BJ (cell line): ENCODE measurements at regions not wholly inside any gene's neighbourhood (a gene's known extent, or its start where the extent isn't known, plus 50 kb on each side); places are given as distances from the start of the nearest gene placed in this dataset.

Experiments
- CTCF ChIA-PET: fragments of 350-600 bp; formaldehyde crosslinking; extraction: SDS; loops from one replicate; lab custom pipeline; 2021; ENCODE audit warnings: antibody characterized with exemption, inconsistent platforms; lab: Yijun Ruan, JAX
- POLR2A ChIA-PET: fragments of 300-600 bp; sonication (Branson Sonifier 250); formaldehyde crosslinking; extraction: SDS; loops from one replicate; lab custom pipeline; 2021; ENCODE audit warnings: antibody characterized with exemption; lab: Charles Lee
- DNase-seq: peaks from one replicate; pipeline ENCODE4 v3.0.0-alpha.2; 2011; ENCODE audit warnings: low read depth
- H3K27me3 ChIP-seq: 2 replicates; pipeline ENCODE4 v1.6.0; 2011; ENCODE audit warnings: low read length; ENCODE audit not compliant: control insufficient read depth, insufficient read depth
- H3K36me3 ChIP-seq: 2 replicates; pipeline ENCODE4 v1.5.1; 2011; ENCODE audit warnings: low read length; ENCODE audit not compliant: control insufficient read depth, insufficient read depth
- H3K4me3 ChIP-seq: 2 replicates; pipeline ENCODE4 v1.5.1; 2011; ENCODE audit warnings: low read depth, mild to moderate bottlenecking, control low read depth, low read length
- CTCF ChIP-seq: IDR thresholded peaks from 2 replicates; pipeline ENCODE4 v1.5.1; 2011; ENCODE audit warnings: low read depth, mild to moderate bottlenecking, control low read depth, inconsistent platforms, low read length, moderate library complexity; ENCODE audit not compliant: insufficient read depth

GRCh38 chr2:71856773-71857525 lies 290.7 kb downstream of the CYP26B1 start:
- H3K4me3 ChIP-seq, result no peak overlapping the region
- TF ChIP-seq CTCF, result no peak
- no peak for DNase-seq
- ChIA-PET CTCF (interaction anchor here (0.6 kb wide), 1 partner anchor 85 kb away, joined by 3 read pairs; no protein-coding TSS in a partner anchor), POLR2A (no interaction called here)
- peaks cover 12% of the 10 kb centered on the region for H3K27me3 ChIP-seq
- H3K36me3 ChIP-seq, result no peaks in the 10 kb centered on the region

- Histone ChIP-seq H3K27me3 (peaks cover 12% of the 10 kb centered on the region), H3K36me3 (no peaks in the 10 kb centered on the region), H3K4me3 (no peak overlapping the region)
- TF ChIP-seq CTCF, result no peak
- POLR2A ChIA-PET, result no interaction called here
- CTCF ChIA-PET, result interaction anchor here (1.5 kb wide), 1 partner anchor 10 kb away, joined by 4 read pairs; no protein-coding TSS in a partner anchor
- no peak for DNase-seq
Observed at GRCh38 chr2:71853858-71854257, 293.8 kb downstream of the CYP26B1 start.

GRCh38 chr2:71852141-71852711 lies 295.4 kb downstream of the CYP26B1 start:
- ChIA-PET CTCF (interaction anchor here (1.5 kb wide), 1 partner anchor 8 kb away, joined by 4 read pairs; no protein-coding TSS in a partner anchor), POLR2A (no interaction called here)
- Histone ChIP-seq H3K36me3 (no peaks in the 10 kb centered on the region), H3K4me3 (no peak overlapping the region), H3K27me3 (peaks cover 12% of the 10 kb centered on the region)
- no peak for TF ChIP-seq CTCF
- DNase-seq, result no peak

- Histone ChIP-seq H3K4me3 (no peak overlapping the region), H3K27me3 (peaks cover 12% of the 10 kb centered on the region), H3K36me3 (no peaks in the 10 kb centered on the region)
- ChIA-PET CTCF (no interaction called here), POLR2A (no interaction called here)
- DNase-seq, result no peak
- no peak for TF ChIP-seq CTCF
Observed at GRCh38 chr2:71851094-71851750, 296.4 kb downstream of the CYP26B1 start.

- H3K36me3 ChIP-seq, result no peaks in the 10 kb centered on the region
- CTCF ChIA-PET, result no interaction called here
- no peak overlapping the region for H3K4me3 ChIP-seq
- H3K27me3 ChIP-seq, result peaks cover 12% of the 10 kb centered on the region; the same call in 1 of the 2 replicates
- TF ChIP-seq CTCF, result no peak
- no peak for DNase-seq
- POLR2A ChIA-PET, result no interaction called here
Observed at GRCh38 chr2:71850306-71850801, 297.3 kb downstream of the CYP26B1 start.
